ENCODE measurements at regions not wholly inside any gene's neighbourhood (a gene's known extent, or its start where the extent isn't known, plus 50 kb on each side); places are given as distances from the start of the nearest gene placed in this dataset.

- no peak for DNase-seq (ENCODE audit: extremely low read depth, low read depth)
Measured at GRCh38 chr10:30793093-30793492, 163.5 kb upstream of the LYZL2 start.

- no peak for DNase-seq (ENCODE audit: extremely low read depth, low read depth)
Measured at GRCh38 chr10:30792025-30792424, 162.5 kb upstream of the LYZL2 start.

- no peak for DNase-seq (ENCODE audit: extremely low read depth, low read depth)
Measured at GRCh38 chr10:30791197-30791611, 161.7 kb upstream of the LYZL2 start.

GRCh38 chr10:30789806-30790205, 160.3 kb upstream of the LYZL2 start:
- DNase-seq (ENCODE audit: extremely low read depth, low read depth) = no peak

GRCh38 chr10:30788307-30788706, 158.8 kb upstream of the LYZL2 start:
- DNase-seq (ENCODE audit: extremely low read depth, low read depth) = no peak

- no peak for DNase-seq (ENCODE audit: extremely low read depth, low read depth)
Measured at GRCh38 chr10:30786906-30787305, 157.4 kb upstream of the LYZL2 start.

- no peak for DNase-seq (ENCODE audit: extremely low read depth, low read depth)
Measured at GRCh38 chr10:30786131-30786530, 156.6 kb upstream of the LYZL2 start.

GRCh38 chr10:30784897-30785605, 155.5 kb upstream of the LYZL2 start:
- DNase-seq (ENCODE audit: extremely low read depth, low read depth) = no peak

GRCh38 chr10:30784524-30784896, 155.0 kb upstream of the LYZL2 start:
- DNase-seq (ENCODE audit: extremely low read depth, low read depth) = no peak

GRCh38 chr10:30783939-30784501, 154.5 kb upstream of the LYZL2 start:
- DNase-seq (ENCODE audit: extremely low read depth, low read depth) = peak; percentile 47

- DNase-seq (ENCODE audit: extremely low read depth, low read depth) = no peak
Measured at GRCh38 chr10:30782537-30783461, 153.2 kb upstream of the LYZL2 start.

- no peak for DNase-seq (ENCODE audit: extremely low read depth, low read depth)
Measured at GRCh38 chr10:30782157-30782536, 152.6 kb upstream of the LYZL2 start.

- DNase-seq (ENCODE audit: extremely low read depth, low read depth) = no peak
Measured at GRCh38 chr10:30781670-30782121, 152.1 kb upstream of the LYZL2 start.

- no peak for DNase-seq (ENCODE audit: extremely low read depth, low read depth)
Measured at GRCh38 chr10:30778769-30779168, 149.2 kb upstream of the LYZL2 start.

- DNase-seq (ENCODE audit: extremely low read depth, low read depth) = no peak
Measured at GRCh38 chr10:30775779-30776591, 146.4 kb upstream of the LYZL2 start.

GRCh38 chr10:30774261-30774660, 144.7 kb upstream of the LYZL2 start:
- DNase-seq (ENCODE audit: extremely low read depth, low read depth) = no peak

- DNase-seq (ENCODE audit: extremely low read depth, low read depth) = no peak
Measured at GRCh38 chr10:30773501-30773900, 143.9 kb upstream of the LYZL2 start.

GRCh38 chr10:30770816-30771215, 141.3 kb upstream of the LYZL2 start:
- DNase-seq (ENCODE audit: extremely low read depth, low read depth) = no peak

- DNase-seq (ENCODE audit: extremely low read depth, low read depth) = no peak
Measured at GRCh38 chr10:30770229-30770628, 140.7 kb upstream of the LYZL2 start.

GRCh38 chr10:30769361-30769760, 139.8 kb upstream of the LYZL2 start:
- no peak for DNase-seq (ENCODE audit: extremely low read depth, low read depth)

GRCh38 chr10:30765616-30766015, 136.1 kb upstream of the LYZL2 start:
- no peak for DNase-seq (ENCODE audit: extremely low read depth, low read depth)
